Epithelial cell of proximal tubule (primary cell): ENCODE measurements at regions not wholly inside any gene's neighbourhood (a gene's known extent, or its start where the extent isn't known, plus 50 kb on each side); places are given as distances from the start of the nearest gene placed in this dataset.

Experiments used
- DNase-seq: peaks from one replicate; pipeline ENCODE4 v3.0.0-alpha.2; 2011; ENCODE audit warnings: low read depth
- H3K4me3 ChIP-seq: 2 replicates; pipeline ENCODE4 v1.5.1; 2011; ENCODE audit warnings: low read depth, mild to moderate bottlenecking, low read length
- CTCF ChIP-seq: conservative IDR thresholded peaks from 2 replicates; pipeline ENCODE4 v1.5.1; 2012; ENCODE audit warnings: low read depth, mild to moderate bottlenecking, low read length

GRCh38 chr3:78351334-78351733, 1311.4 kb downstream of the ROBO2 start:
- no peak for TF ChIP-seq CTCF
- no peak overlapping the region for H3K4me3 ChIP-seq
- no peak for DNase-seq

- no peak overlapping the region for H3K4me3 ChIP-seq
- TF ChIP-seq CTCF, result no peak
- DNase-seq, result no peak
These were observed 1313.3 kb downstream of the ROBO2 start for GRCh38 chr3:78353231-78353630.

DNA sequence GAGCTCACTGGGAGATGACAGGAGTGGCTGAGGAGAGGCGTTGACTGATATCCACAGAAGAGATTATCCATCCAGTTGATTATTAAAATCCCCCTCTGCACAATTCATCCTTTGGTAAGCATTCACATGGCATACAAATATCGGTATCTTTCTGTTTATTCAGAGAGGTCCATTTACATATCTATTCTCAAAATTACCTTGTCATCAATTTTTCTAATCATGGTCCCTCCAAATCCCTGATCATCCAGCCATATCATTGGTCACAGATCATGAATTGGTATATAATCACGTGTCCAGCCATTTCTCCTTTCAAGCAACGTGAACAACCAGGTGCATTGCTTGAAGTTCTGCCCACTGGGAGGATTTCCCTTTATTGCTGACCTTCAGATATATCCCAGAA, 1321.0 kb downstream of the ROBO2 start:
- DNase-seq, result no peak
- no peak for TF ChIP-seq CTCF
- no peak overlapping the region for H3K4me3 ChIP-seq

GRCh38 chr3:78368636-78369345, 1328.9 kb downstream of the ROBO2 start:
- no peak for TF ChIP-seq CTCF
- DNase-seq, result no peak
- no peak overlapping the region for H3K4me3 ChIP-seq

DNA sequence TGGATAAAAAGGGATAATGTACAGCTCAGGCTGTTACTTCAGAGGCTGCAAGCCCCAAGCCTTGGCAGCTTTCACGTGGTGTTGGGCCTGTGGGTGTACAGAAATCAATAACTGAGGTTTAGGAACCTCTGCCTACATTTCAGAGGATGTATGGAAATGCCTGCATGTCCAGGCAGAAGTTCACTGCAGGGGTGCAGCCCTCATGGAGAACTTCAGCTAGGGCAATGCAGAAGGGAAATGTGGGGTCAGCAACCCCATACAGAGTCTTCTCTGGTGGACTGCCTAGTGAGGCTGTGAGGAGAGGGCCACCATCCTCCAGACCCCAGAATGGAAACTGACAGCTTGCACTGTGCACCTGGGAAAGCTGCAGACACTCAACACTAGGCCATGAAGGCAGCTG, 1350.3 kb downstream of the ROBO2 start:
- DNase-seq, result no peak
- TF ChIP-seq CTCF, result no peak

GRCh38 chr3:78398401-78398800, 1358.5 kb downstream of the ROBO2 start:
- DNase-seq, result no peak
- TF ChIP-seq CTCF, result no peak
- no peak overlapping the region for H3K4me3 ChIP-seq

More for the DNA sequence above, 1350.3 kb downstream of the ROBO2 start:
- H3K4me3 ChIP-seq, result no peak overlapping the region

- no peak overlapping the region for H3K4me3 ChIP-seq
- DNase-seq, result no peak
- no peak for TF ChIP-seq CTCF
These were observed 1362.8 kb downstream of the ROBO2 start for GRCh38 chr3:78402720-78403119.
